ENCODE measurements at regions not wholly inside any gene's neighbourhood (a gene's known extent, or its start where the extent isn't known, plus 50 kb on each side); places are given as distances from the start of the nearest gene placed in this dataset.

DNA sequence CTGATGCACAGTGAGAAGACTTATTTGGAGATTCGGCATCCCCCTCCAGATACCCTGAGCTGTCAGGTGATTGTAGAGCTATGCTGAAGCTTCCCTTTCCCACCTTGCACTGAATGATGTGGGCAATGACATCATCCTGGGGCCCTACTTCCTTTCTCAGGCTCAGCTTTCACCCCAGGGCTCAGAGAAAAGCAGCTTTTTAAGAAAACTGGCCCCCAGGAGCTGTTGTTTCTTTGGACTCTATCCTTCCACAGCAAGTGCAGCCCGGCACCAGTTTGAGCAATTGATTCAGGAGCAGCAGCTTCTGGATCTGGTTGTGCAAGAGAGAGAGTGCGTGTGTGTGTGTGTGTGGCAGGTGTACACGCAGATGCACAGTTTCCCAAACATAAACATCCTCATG is 251.3 kb downstream of the ANAPC1 start:
- TF ChIP-seq, protein P1, sequence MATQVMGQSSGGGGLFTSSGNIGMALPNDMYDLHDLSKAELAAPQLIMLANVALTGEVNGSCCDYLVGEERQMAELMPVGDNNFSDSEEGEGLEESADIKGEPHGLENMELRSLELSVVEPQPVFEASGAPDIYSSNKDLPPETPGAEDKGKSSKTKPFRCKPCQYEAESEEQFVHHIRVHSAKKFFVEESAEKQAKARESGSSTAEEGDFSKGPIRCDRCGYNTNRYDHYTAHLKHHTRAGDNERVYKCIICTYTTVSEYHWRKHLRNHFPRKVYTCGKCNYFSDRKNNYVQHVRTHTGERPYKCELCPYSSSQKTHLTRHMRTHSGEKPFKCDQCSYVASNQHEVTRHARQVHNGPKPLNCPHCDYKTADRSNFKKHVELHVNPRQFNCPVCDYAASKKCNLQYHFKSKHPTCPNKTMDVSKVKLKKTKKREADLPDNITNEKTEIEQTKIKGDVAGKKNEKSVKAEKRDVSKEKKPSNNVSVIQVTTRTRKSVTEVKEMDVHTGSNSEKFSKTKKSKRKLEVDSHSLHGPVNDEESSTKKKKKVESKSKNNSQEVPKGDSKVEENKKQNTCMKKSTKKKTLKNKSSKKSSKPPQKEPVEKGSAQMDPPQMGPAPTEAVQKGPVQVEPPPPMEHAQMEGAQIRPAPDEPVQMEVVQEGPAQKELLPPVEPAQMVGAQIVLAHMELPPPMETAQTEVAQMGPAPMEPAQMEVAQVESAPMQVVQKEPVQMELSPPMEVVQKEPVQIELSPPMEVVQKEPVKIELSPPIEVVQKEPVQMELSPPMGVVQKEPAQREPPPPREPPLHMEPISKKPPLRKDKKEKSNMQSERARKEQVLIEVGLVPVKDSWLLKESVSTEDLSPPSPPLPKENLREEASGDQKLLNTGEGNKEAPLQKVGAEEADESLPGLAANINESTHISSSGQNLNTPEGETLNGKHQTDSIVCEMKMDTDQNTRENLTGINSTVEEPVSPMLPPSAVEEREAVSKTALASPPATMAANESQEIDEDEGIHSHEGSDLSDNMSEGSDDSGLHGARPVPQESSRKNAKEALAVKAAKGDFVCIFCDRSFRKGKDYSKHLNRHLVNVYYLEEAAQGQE (IDR thresholded peaks at IDR 0.05; ENCODE audit: low read depth): no peak
- no peak for TF ChIP-seq EGR1 (IDR thresholded peaks at IDR 0.05)
- TF ChIP-seq RAD21 (IDR thresholded peaks at IDR 0.05; ENCODE audit: low read depth): no peak
- TF ChIP-seq FOXM1 (IDR thresholded peaks at IDR 0.05; ENCODE audit: borderline replicate concordance, low read depth): no peak
- no peak for TF ChIP-seq CEBPB (IDR thresholded peaks at IDR 0.05)
- TF ChIP-seq TEAD4 (IDR thresholded peaks at IDR 0.05): no peak
- no peak for TF ChIP-seq CREB1 (IDR thresholded peaks at IDR 0.05; ENCODE audit: low read depth)

DNA sequence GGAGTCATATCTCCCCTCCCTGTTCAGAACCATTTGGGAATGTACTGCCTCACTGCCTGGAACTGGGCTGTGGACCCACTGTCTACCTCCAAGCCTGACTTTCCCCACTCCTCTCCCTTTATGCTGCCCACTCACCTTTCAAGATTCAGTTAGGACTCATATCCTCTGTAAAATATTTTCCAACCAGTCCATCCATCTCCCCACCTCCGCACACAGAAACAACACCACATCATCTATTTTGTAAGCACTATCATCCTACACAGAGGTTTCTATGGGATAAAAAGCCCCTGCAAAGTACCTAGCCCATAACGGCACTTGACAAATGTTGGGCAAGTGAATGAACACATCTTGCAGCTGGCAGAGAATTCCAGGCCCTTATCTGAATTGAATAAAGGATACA is 250.8 kb downstream of the ANAPC1 start:
- TF ChIP-seq EP300 (IDR thresholded peaks at IDR 0.05; ENCODE audit: borderline replicate concordance): no peak
- no peak for TF ChIP-seq EGR1 (IDR thresholded peaks at IDR 0.05)
- TF ChIP-seq, protein P2, sequence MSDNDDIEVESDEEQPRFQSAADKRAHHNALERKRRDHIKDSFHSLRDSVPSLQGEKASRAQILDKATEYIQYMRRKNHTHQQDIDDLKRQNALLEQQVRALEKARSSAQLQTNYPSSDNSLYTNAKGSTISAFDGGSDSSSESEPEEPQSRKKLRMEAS (IDR thresholded peaks at IDR 0.05): no peak
- TF ChIP-seq RAD21 (IDR thresholded peaks at IDR 0.05; ENCODE audit: low read depth): no peak
- TF ChIP-seq TEAD4 (IDR thresholded peaks at IDR 0.05): no peak
- no peak for TF ChIP-seq NFIC (IDR thresholded peaks at IDR 0.05)
- TF ChIP-seq, protein P3, sequence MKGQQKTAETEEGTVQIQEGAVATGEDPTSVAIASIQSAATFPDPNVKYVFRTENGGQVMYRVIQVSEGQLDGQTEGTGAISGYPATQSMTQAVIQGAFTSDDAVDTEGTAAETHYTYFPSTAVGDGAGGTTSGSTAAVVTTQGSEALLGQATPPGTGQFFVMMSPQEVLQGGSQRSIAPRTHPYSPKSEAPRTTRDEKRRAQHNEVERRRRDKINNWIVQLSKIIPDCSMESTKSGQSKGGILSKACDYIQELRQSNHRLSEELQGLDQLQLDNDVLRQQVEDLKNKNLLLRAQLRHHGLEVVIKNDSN (IDR thresholded peaks at IDR 0.05): no peak
- no peak for TF ChIP-seq ZBTB7A (IDR thresholded peaks at IDR 0.05; ENCODE audit: low read depth)
- no peak for TF ChIP-seq TCF12 (IDR thresholded peaks at IDR 0.05; ENCODE audit: low read depth)
- no peak for TF ChIP-seq YY1 (IDR thresholded peaks at IDR 0.05; ENCODE audit: low read depth)
- TF ChIP-seq, protein P1 (IDR thresholded peaks at IDR 0.05; ENCODE audit: low read depth): no peak
- TF ChIP-seq FOXM1 (IDR thresholded peaks at IDR 0.05; ENCODE audit: borderline replicate concordance, low read depth): no peak
- TF ChIP-seq TAF1 (IDR thresholded peaks at IDR 0.05; ENCODE audit: low read depth): no peak
- TF ChIP-seq CEBPB (IDR thresholded peaks at IDR 0.05): no peak
- TF ChIP-seq CREB1 (IDR thresholded peaks at IDR 0.05; ENCODE audit: low read depth): no peak

DNA sequence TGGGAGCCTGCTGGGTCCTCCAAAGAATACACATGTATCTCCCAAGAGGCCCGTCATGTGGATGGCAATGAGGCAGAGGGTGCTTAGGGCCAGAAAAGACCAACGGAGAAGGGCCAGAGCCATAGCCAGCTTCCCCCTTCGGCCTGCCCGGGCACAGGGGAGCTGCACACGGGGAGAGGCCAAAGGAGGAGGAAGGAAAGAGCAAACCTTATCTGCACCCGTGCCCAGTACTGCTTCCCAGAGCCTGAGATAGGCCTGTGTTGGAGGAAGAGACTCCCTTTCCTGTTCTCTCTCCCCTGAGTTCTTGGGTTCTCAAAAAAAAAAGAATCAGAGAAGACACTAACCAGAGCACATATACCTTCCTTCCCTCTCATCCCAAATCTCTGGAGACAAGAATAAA is 250.3 kb downstream of the ANAPC1 start:
- no peak for TF ChIP-seq CEBPB (IDR thresholded peaks at IDR 0.05)
- no peak for TF ChIP-seq YY1 (IDR thresholded peaks at IDR 0.05; ENCODE audit: low read depth)
- no peak for TF ChIP-seq TEAD4 (IDR thresholded peaks at IDR 0.05)
- no peak for TF ChIP-seq TCF12 (IDR thresholded peaks at IDR 0.05; ENCODE audit: low read depth)
- TF ChIP-seq FOXM1 (IDR thresholded peaks at IDR 0.05; ENCODE audit: borderline replicate concordance, low read depth): no peak
- TF ChIP-seq, protein P2 (IDR thresholded peaks at IDR 0.05): no peak
- no peak for TF ChIP-seq RAD21 (IDR thresholded peaks at IDR 0.05; ENCODE audit: low read depth)
- no peak for TF ChIP-seq ZBTB7A (IDR thresholded peaks at IDR 0.05; ENCODE audit: low read depth)
- no peak for TF ChIP-seq CREB1 (IDR thresholded peaks at IDR 0.05; ENCODE audit: low read depth)
- TF ChIP-seq, protein P1 (IDR thresholded peaks at IDR 0.05; ENCODE audit: low read depth): no peak
- TF ChIP-seq TAF1 (IDR thresholded peaks at IDR 0.05; ENCODE audit: low read depth): no peak

DNA sequence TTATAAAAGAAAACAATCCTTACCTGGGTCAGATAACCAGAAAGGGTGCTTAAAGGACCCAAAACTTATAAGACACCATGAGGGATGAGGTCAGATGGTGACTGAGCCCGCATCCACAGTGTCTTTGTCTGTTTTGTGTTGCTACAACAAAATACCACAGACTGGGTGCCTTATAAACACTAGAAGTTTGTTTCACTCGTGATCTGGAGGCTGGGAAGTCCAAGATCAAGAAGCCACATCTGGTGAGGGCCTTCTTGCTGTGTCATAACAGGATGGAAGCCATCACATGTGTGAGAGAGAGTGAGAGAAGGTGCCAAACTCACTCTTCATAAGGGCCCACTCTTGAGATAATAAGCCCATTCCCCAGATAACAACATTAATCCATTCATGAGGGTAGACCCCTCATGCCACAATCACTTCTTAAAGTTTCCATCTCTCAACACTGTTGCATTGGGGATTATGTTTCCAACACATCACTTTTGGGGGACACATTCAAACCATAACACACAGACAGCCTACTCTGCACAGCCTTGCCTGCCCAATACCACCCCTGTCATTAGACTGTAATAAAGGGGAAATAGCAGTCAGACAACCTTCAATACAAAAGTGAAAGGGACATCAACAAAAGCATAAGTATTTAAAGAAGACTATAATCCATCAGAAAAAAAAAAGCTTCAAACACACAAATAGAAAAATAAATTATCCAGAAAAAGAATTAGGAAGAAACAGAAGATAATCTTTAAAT is 249.8 kb downstream of the ANAPC1 start:
- TF ChIP-seq NFIC (IDR thresholded peaks at IDR 0.05): no peak
- no peak for TF ChIP-seq TAF1 (IDR thresholded peaks at IDR 0.05; ENCODE audit: low read depth)
- no peak for TF ChIP-seq EGR1 (IDR thresholded peaks at IDR 0.05)
- TF ChIP-seq, protein P2 (IDR thresholded peaks at IDR 0.05): no peak
- no peak for TF ChIP-seq TEAD4 (IDR thresholded peaks at IDR 0.05)
- TF ChIP-seq, protein P3 (IDR thresholded peaks at IDR 0.05): no peak
- TF ChIP-seq FOXM1 (IDR thresholded peaks at IDR 0.05; ENCODE audit: borderline replicate concordance, low read depth): no peak
- no peak for TF ChIP-seq RAD21 (IDR thresholded peaks at IDR 0.05; ENCODE audit: low read depth)
- no peak for TF ChIP-seq ZBTB7A (IDR thresholded peaks at IDR 0.05; ENCODE audit: low read depth)
- TF ChIP-seq, protein P1 (IDR thresholded peaks at IDR 0.05; ENCODE audit: low read depth): no peak
- TF ChIP-seq EP300 (IDR thresholded peaks at IDR 0.05; ENCODE audit: borderline replicate concordance): no peak
- TF ChIP-seq CREB1 (IDR thresholded peaks at IDR 0.05; ENCODE audit: low read depth): no peak
- no peak for TF ChIP-seq YY1 (IDR thresholded peaks at IDR 0.05; ENCODE audit: low read depth)
- TF ChIP-seq TCF12 (IDR thresholded peaks at IDR 0.05; ENCODE audit: low read depth): no peak
- TF ChIP-seq CEBPB (IDR thresholded peaks at IDR 0.05): no peak

Measured in Ishikawa (cell line).